COLO668 (cell line): ENCODE measurements at regions not wholly inside any gene's neighbourhood (a gene's known extent, or its start where the extent isn't known, plus 50 kb on each side); places are given as distances from the start of the nearest gene placed in this dataset.
A peak's percentile ranks its signal among the peaks of the same experiment; 100 is the strongest.

Source experiments
- DNase-seq: peaks from one replicate; lab custom pipeline; 2025; ENCODE audit not compliant: unreplicated experiment; lab: John Stamatoyannopoulos, UW

DNA sequence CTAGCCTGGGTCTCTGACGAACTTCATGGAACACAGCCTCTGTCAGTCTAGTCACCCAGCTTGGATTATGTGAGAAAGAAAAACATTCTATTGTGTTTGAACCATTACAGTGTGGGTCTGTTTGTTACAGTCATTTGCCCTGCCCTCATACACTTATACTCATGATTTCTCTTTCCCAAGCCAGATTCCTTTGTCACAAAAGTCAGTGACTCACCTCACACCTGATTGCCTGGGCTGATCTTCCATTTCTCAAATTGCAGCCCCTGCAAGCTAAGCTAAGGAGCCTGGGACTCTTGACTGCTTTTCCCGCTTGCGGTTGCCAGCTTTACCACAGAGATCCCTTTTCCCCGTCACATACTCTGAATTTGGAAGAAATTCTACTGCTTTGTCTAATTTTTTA lies 395.9 kb downstream of the SAMD5 start:
- DNase-seq = no peak

DNA sequence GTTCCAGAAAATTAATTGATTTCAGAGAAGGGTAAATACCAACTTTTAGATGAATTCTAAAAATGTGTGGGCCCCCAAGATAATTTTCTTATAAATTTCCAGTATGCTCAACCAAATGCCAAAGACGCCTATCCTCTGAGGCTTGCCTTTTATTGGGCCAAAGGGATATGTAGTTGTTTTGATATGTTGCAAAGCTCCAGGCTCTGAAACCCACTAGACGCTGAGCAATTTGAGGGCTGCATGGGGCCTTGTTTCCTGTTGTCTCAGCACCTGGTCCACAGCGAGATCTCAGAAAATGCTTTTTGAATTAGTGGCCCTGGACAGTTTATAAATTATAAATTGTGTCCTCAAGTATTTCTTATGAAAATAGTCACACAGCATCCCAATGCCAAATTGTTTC lies 397.2 kb downstream of the SAMD5 start:
- DNase-seq = no peak

DNA sequence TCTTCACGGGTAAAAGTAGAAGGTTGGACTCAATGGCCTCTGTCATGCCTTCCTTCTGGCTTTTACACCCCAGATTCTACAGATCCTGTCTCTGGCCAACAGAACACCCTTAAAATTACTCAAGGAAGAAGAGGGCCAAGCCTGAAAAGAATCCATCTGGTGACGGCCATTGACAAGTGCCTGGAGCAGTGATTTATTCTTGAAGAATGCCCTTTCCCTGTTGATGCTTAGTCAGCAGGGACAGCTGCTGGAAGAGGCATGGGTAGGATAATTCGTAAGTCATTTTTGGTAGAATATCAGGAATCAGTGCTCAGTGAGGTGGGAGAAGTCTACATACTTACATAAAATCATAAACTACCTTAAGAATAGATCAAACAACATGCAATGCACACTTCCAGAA lies 397.9 kb downstream of the SAMD5 start:
- no peak for DNase-seq

DNA sequence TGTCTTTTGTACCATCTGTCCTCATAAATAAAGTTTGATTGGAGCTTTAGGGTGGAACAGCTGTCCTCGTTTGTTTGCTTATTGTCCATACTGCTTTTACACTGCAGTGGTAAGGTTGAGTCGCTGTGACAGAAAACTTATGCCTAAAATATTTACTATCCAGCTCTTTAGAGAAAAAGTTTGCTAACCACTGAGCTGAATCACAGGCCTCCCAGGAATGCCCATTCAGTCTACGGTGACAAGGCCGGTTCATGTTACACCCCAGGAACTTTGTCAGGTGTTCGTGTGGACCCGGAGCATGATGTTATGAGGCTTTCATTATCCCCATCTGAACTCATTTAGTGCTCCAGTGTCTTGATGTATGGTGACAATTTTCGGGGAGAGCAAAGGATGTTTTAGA lies 401.1 kb downstream of the SAMD5 start:
- peak; percentile 2 for DNase-seq

DNA sequence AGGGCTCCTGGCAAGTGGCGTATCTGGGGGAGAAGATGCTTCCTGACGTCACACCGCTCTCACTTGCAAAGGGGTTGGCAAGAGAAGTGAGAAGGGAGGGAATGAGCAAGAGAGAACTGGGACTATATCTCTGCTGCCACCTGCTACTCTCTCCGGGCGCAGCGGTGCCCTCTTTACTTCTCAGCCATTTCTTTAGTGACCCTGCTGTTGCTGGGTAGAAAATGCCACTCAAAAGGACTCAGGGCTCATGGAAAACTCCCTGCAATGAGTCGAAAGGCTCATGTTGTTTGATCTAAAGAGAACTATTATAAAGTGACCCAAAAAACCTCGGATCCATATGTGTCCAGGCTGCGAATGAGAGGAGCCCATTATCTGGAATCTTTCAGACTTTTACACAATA lies 401.8 kb downstream of the SAMD5 start:
- no peak for DNase-seq

DNA sequence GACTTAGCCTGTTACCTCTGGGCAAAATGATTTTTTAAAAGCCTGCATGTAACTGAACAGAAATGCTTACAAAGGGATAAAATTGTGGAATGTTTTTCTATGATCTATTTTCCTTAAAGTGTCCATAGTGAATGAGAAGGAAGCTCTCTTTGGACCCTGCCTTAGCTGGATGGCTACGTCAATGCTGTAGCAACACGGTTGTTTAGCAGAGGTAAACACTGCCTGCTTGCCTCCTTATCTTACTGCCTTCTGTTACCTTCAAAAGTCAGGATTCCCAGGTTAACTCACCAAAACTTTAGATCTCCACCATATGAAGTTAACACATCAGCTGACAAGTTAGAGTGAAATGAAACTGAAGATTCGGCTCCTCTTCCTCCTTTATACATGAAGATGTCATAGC lies 402.6 kb downstream of the SAMD5 start:
- no peak for DNase-seq

DNA sequence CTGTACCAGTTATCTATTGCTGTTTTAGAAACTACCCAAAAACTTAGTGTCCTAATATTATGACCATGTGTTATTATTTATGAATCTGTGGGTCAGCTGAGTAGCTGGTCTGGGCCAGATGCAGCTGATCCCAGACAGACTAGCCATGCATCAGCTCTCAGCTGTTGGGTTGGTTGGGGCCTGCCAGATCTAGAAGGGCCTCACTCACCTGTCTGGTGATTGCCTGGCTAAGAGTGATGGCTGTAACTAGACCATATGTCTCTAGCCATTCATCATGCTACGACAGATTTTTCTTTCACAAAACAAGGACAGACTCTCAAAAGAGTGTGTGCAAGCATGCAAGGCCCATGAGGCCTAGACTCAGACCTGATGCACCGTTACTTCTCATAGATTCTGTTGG lies 403.2 kb downstream of the SAMD5 start:
- no peak for DNase-seq

DNA sequence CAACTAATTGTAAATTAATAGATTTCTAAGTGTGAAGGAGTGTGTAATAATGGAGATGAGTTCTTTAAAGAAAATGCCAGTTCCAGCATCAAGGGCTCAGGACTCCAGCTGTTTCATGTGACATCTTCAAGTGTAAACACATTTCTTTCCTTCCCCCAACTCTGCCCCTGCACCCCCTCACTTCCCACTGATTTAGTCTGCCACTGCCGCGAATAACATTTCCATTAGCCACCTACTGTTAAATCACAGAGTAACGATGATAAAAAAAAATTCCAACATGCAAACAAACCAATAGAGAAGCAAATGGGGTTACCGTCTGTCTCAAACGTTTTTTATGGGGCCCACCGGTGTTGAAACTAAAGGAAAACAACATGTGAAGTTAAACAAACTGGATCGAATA lies 414.3 kb downstream of the SAMD5 start:
- DNase-seq = no peak

DNA sequence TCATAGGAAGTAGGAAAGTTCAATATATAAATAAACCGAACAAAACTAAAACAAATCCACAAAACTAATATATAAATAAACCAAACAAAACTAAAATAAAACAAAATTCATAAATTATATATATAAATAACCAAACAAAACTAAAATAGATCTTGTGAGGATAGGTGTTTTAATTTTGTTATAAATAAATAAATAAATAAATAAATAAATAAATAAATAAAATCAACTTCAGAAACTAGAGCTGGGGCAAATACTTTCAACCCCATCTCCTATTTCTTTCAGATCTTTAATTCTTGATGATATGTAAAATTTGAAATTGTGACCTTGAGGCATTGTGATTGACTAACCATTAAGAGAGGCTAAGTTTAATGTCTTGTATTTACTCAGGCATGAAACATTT lies 416.1 kb downstream of the SAMD5 start:
- DNase-seq = no peak

DNA sequence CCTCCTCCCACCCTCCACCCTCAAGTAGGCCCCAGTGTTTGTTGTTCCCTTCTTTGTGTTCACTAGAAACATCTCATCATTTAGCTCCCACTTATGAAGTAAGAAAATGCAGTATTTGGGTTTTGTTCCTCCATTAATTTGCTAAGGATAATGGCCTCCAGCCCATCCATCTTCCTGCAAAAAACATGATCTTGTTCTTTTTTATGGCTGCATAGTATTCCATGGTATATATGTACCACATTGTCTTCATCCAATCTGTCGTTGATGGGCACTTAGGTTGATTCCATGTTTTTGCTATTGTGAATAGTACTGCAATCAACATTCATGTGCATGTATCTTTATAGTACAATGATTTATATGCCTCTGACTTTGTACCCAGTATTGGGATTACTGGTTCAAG lies 416.8 kb upstream of the SASH1 start:
- DNase-seq = no peak

DNA sequence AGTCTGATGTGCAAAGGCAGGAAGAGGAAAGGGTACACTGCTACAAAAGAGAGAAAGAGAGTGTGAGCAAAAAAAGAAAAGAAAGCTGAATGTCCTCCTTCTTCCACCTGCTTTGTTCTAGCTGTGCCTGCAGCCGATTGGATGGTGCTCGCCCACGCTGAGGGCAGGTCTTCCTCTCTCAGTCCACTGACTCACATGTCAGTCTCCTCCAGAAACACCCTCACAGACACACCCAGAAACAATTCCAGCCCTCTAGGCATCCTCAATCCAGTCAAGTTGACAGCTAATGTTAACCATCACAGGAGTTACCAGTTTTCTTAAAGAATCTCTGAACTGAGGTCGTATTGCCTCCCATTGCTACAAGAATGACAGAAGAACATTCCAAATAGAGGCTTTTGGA lies 411.9 kb upstream of the SASH1 start:
- no peak for DNase-seq

DNA sequence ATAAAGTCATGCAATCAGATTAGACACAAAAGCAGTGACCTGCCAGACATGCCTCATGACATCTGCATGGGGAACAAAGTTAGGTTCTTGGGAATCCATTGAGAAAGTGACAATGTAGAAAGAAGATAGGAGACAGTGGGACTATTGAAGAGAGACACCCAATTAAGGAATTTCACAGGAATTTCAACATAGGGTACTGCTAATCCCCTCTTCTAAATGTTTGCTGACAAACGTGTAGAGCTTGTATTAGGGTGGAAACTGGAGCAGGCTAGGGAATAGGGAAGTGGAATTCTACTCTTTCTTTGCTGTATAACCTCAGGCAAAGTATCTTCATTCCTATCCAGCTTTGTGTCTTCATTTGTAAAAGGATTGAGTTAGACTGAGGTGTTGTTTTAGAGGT lies 409.4 kb upstream of the SASH1 start:
- no peak for DNase-seq

DNA sequence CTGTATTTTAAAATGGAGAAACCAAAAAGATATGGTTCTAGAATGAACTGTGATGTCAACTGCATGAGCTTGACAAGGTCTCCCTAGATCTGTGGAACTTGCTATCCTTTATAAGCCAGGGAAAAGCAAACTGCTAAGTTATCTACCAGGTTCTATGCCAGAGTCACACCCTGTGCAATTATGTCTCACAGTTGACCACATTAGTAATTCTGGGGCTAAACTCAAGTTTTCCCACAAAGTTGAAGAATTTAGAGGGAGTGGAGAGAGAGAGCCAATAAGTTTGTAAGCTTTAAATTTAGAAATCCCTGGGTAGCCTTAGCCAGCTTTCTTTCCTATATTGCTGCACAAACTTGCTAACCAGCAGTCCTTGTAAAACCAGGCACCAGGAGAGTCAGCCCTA lies 407.0 kb upstream of the SASH1 start:
- no peak for DNase-seq

DNA sequence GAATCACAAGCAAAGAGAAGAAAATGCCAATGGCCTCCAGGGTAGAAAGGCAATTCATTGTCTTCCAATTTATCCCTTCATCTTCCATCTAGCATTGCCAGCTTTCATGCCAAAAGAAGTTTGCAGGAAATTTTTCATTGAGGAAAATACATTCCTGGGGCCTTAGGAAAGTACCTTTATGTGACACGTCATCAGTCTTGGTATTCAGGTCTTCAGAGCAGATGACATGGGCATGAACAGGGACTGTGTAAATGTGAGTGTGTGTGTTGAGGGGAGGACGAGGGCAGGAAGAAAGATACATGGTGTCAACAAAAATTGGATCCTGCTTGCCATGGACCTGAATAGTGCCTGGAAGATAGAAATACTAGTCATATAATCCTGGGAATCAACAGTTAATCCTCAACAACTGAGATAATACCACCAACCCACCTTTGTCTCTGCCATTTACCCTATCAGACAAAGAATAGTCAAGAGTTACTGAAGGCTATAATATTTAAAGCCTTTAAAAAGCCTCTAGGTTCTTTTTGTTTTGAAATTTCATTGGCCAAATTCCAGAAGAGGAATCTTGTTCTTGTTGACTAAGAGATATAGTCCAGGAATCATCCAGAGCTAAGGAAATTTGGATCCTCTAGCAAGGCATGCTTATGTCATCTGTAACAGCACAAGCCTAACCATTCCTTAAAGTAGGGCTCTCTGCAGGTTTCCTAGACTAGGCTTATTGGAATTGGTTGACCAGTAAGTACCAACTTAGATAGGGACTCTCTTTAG lies 405.8 kb upstream of the SASH1 start:
- DNase-seq = no peak

DNA sequence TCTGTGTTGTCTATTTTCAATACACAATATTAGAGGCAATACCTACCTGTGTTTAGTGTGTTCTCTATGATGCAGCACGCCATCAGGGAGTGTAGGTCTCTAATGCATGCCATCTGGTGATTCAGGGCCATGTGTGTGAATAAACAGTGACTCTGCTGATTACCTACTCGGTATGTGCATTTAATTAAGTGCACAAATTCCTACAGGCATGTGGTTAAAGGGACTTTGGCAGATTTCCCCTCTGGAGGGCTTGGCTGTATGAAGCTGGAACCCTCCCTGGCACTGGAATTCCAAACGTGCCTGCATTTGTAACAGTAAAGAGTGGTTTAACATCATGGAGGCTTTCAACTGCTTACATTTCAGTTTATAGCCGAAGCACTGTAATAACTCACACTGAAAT lies 401.5 kb upstream of the SASH1 start:
- DNase-seq = no peak

DNA sequence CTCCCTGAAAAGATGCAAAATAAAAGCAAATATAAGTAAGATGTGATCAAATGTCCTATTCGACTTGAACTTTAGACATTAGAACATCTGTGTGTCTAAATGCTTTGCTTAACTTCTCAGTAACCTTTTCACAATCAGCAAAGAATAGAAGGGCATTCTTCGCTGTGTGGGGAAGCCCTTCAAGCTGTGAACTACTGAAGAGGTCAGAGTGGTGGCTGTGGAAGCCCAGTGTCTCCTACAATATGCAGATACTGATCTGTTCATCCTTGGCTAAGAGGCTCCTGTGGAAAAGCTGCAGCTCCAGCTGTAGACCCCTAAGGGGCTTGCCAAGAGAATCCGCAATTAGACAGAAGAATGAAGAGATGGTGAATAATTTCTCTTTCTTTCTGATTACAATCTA lies 400.3 kb upstream of the SASH1 start:
- DNase-seq = no peak

DNA sequence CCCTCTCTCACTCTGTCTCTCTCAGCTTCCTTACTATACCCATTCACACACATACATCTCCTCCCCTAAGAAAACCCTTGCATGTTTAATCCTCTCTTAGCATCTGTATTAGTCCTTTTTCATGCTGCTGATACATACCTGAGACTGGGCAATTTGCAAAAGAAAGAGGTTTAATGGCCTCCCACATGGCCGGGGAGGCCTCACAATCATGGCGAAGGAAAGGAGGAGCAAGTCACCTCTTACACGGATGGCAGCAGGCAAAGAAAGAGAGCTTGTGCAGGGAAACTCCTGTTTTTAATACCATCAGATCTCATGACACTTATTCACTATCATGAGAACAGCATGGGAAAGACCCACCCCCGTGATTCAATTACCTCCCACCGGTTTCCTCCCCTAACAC lies 398.5 kb upstream of the SASH1 start:
- no peak for DNase-seq

DNA sequence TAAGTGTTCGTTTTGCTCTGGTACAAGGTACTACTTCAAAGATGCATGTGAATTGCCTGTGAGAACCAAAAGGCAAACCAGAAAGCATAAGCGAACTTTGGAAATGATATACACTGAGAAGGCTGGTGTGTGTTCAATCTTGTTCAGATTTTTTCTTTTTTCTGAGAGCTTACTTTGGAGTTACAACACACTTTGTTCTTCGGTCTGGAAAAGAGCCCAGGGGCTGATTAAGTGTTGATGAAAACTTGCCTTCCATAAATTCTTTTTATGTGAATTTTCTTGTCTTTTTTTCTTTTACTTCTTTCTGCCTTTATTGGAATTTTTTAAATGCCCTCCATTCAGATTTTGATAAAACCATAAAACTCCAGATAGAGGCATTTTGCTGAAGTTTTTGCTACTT lies 395.1 kb upstream of the SASH1 start:
- no peak for DNase-seq

DNA sequence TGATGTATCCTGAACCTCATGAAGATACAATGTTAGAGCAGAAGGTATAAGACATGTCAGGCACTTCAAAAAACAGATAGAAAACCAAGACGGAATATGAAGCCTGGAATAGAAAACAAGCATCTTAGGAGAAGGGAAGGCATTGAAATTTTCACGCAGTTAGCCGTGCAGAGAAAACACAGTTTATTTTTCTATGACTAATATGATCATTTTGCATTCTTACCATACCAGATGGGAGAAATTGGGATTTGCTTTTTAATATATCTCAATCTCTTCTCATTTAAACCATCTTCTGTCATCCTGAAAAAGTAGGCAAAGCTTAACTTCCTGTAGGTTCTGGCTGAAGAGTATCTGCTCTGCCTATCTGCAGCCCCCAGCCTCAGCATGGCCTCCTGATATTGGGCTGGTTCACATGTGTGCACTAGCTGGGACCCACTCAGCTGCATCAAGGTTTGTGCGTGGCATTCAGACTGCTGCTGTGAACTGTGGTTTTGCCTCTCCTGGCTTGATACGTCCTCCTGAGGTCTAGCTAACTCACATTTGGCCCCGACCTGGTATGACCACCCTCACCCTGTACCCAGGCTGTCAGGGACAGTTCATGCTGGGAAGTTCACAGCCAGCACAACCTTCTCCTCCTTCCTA lies 392.5 kb upstream of the SASH1 start:
- DNase-seq = no peak

DNA sequence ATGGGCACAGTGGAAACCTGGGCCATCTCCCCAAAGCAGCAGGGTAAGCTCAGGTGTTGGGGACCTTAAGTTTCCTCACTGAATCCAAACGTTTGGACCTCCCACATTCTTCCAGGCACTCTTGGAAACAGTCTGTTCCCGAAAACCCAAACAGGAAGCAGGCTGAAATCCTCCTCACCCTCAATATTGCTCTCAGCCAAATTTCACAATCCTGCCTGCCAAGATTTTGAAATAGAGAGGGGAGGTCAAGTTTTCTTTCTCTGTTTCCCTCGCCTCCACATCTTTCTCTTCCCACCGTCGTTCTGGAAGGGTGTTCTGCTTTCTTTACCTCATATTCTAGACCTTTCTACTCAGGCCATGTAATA lies 392.0 kb upstream of the SASH1 start:
- DNase-seq = no peak

DNA sequence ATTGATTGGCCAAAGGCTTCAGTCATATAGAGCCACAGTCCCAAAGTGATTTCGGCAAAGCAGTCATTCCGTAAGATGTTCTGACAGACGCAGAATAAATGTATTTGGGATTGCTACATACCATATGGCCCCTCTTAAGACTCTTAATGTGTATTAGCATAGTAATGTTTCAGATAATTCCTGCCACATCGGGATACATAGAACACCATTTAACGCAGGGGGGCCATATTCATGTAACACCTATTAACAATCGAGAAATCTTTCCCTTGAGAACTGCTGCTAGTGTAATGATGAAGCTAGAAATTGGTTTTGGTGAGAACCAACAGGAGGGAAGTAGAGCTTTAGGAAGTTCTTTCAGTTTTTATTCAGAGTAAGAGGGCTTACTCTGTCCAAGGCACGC lies 390.9 kb upstream of the SASH1 start:
- no peak for DNase-seq

DNA sequence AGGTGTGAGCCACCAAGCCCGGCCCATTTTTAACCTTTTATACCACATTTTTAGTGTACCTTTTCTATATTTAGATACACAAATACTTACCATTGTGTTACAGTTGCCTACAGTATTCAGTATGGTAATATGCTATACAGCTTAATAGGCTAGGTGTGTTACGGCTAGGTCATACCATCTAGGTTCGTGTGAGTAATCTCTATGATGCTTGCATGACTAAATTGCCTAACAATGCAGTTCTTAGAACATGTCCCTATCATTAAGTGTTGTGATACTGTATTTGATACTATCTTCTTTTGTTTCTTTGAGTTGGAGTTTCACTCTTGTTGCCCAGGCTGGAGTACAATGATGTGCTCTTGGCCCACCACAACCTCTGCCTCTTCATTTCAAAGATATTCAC lies 387.7 kb upstream of the SASH1 start:
- DNase-seq = no peak

DNA sequence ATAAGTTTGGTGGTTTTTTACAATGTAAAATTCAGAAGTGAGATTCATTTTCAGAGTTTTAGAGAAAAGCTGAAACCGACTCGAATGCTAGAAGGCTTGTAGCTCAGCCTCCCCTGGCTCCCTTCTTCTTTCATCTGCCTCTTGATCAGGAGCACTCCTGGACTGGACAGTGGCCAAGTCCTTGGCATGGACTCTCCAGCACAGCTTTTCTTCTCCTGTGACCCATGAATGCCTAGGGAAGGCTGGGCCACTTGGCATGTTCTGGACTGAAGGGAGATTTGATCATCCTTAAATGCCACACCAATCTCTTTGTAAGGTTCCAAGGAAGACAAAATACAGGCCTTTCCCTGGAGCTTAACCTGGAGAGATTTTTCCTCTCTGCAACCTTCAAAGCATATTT lies 384.0 kb upstream of the SASH1 start:
- no peak for DNase-seq
